GM21717 (cell line): ENCODE measurements at regions not wholly inside any gene's neighbourhood (a gene's known extent, or its start where the extent isn't known, plus 50 kb on each side); places are given as distances from the start of the nearest gene placed in this dataset.
"Not testable (repeated sequence)": the region's sequence is repeated elsewhere in the genome, so short reads cannot be mapped to it uniquely, and the experiment has no call there.

Experiments
- ATAC-seq: cut with Tn5 transposase; IDR thresholded peaks from one replicate; pipeline ENCODE4 v1.9.1; 2021; ENCODE audit warnings: mild to moderate bottlenecking, moderate library complexity; ENCODE audit not compliant: unreplicated experiment

- no peak for ATAC-seq
Measured at GRCh38 chr12:69027411-69027881, 94.5 kb upstream of the CPM start.

DNA sequence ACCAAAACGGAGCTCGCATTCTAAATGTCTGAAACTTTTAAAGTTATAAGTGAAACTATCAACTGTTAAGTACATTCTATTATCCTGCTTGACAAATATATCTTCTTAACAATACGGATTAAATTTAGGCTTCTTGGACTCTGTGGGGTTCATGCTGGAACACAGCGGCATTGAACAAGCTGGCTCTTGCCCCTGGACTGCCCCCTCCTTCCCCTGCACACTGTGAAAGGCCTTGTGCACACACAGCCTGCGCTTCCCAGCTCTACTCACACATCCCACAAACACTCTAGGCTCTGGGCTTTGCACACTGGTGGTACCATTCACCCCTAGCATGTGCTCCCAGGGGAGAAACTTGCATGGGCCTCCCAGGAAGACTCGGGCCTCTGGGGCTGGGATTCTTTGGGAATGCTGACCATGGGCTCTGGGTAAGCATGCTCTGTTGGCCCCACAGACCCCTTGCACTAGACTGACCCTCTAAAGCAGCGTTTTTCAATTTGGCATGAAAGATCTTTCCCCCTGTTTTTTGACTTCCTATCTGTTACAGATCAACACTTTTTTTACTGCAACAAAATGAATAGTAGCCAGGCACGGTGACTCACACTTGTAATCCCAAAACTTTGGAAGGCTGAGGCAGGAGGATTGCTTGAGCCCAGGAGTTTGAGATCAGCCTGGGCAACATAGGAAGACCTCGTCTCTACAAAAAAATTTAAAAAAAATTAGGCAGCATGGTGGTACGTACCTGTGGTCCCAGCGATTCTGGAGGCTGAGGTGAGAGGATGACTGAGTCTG lies 96.2 kb upstream of the CPM start:
- ATAC-seq = no peak

- ATAC-seq = no peak
Measured at GRCh38 chr12:69030321-69030720, 97.3 kb upstream of the CPM start.

DNA sequence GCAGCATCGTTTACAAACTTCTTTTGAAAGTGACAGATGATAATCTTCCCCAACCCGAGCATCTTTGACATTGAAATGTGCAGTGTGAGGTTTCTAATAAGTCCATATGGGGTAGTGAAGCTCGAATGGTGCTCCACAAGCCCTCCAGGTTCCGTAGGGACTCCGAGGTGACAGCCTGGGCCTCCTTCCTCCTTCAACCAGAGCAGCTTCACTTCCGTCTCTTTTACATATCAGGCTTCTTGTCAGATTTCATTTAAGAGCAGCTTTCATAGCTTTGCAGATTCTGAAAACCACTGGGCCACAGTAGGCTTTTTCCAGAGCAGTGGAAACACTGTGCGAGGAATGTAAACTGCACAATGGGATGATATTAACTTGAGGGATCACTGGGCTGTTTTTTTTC lies 103.6 kb upstream of the CPM start:
- no peak for ATAC-seq

DNA sequence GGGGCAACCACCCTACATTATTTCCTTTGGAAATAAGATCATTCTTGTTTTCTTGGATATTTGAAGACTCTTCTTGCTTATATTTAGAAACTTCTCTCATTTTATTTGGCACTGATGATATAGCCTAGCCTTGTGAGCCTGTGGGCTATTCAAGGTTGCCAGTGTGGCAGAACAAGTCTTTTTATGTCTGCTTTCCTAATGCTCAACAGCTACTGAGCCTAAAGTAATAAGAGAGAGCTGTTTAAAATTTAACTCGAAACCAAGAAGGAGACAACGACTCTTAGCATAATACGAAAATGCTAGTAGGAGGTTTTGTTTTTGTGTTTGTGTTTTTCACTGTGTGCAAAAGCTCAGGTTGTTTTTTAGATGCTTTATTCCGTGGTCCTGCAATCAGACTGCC lies 104.0 kb upstream of the CPM start:
- ATAC-seq = no peak

- ATAC-seq = no peak
Measured at GRCh38 chr12:69039911-69040310, 106.9 kb upstream of the CPM start.

GRCh38 chr12:69042557-69042956 lies 109.6 kb upstream of the CPM start:
- no peak for ATAC-seq

DNA sequence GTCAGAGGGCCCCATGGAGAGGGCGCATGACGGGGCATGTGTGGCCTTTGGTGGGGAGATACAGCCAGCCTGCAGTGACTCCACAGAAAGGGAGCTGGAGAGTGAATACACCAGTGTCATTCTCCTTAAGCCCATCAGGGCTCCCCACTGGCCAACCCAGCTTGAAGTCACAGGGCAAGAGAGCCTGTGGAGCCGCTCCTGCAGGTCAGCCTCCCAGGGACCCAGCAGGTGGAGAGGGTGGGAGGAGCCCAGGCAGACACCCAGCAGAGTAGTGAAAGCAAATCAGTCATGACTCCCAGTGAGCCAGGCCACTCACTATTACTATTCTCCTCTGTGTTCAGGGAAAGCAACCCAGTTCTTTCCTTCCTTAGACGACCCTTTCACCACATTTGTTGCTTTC lies 110.0 kb upstream of the CPM start:
- no peak for ATAC-seq

DNA sequence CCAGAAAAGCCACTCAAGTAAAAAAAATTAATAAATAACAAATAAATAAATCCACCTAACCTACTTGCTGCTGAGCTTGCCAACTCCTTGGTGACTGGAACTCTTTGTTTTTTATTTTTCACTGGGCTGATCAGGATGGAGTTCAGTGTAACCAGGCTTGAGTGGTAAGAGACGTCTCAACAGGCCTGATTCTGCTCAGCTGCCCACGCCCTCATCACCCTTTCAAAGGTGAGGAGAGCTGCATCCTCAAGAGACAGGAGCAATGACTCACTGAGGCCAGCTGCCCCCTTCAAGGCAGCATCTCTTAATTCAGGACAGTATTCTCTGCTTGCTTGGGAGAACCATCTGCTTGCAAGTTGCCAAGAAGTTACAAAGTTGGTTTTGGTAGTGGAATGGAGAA lies 111.9 kb upstream of the CPM start:
- ATAC-seq = no peak

- no peak for ATAC-seq
Measured at GRCh38 chr12:69045430-69045829, 112.5 kb upstream of the CPM start.

- no peak for ATAC-seq
Measured at GRCh38 chr12:69046363-69046762, 113.4 kb upstream of the CPM start.

- no peak for ATAC-seq
Measured at GRCh38 chr12:69046920-69047319, 113.9 kb upstream of the CPM start.

DNA sequence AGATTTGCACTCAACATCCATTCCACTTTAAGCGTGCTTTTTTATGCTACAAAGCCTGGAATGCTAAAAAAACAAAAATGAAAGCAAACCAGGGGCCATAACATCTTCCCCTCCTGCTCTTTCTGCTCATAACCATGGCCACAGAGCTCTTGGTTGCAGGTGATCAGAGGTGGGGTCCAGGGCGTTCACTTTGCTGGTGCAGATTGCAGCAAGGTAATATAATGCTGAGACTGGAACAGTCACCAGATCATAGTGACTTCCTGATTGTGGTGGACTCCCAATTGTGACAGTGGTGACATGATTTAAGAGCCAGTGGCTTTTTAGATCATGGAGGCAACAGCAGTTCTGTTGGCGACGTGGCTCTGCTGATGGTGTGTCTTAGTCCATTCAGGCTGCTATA lies 115.0 kb upstream of the CPM start:
- ATAC-seq = no peak

GRCh38 chr12:69049855-69050254 lies 116.9 kb upstream of the CPM start:
- not testable (repeated sequence) for ATAC-seq

- no peak for ATAC-seq
Measured at GRCh38 chr12:69052613-69053408, 119.8 kb upstream of the CPM start.

DNA sequence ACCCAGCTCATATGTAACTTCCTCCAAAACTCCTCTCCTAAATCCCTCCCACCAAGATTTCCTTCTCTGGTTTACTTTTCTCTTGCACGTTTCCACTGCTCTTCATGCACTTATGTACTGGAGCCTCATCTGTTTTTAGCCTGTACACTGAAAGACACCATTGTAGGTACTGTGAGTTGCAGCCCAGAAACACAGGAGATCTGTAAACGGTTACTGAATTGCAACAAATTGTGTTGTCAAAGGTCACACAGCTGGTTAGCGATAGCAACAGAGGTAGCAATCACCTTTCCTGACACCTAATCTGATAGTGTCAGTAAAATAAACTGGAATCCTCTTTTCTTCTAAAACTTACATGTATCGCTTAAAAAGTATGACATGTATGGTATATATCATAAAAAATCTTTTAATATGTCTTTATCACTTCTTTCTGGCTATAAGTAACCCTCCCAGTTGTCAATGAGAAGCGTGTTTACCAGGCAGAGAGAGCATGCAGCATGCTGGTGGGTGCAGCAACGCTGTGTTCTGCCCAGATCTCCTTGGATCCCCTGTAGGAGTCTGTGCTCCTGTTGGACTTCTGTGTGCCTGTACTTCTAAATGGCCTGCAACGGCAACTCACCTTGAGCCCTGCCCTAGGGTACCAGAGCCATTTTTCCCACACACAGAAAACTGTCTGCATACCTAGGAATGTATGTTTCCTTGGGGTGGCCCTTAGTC lies 121.5 kb upstream of the CPM start:
- no peak for ATAC-seq

GRCh38 chr12:69055280-69055679 lies 122.3 kb upstream of the CPM start:
- ATAC-seq = no peak

DNA sequence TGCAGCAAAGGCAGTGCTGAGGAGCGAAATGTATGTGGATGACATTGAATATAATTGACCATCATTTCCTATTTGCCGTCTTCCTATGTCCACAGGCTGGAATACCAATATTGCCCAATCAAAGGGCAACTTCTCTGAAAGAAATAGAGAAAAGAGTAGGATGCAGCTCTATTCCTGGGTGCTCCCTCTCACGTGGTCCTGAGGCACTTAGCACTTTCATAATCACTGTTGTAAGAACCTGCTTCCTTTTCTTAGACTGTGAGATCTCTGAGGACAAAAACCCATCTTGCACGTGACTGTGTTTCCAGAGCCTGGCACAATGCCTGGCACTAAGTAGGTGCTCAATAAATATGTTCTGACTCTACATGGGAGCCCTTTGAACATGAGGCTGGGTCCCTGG lies 122.7 kb upstream of the CPM start:
- ATAC-seq = no peak

- ATAC-seq = no peak
Measured at GRCh38 chr12:69056743-69057515, 124.0 kb upstream of the CPM start.

DNA sequence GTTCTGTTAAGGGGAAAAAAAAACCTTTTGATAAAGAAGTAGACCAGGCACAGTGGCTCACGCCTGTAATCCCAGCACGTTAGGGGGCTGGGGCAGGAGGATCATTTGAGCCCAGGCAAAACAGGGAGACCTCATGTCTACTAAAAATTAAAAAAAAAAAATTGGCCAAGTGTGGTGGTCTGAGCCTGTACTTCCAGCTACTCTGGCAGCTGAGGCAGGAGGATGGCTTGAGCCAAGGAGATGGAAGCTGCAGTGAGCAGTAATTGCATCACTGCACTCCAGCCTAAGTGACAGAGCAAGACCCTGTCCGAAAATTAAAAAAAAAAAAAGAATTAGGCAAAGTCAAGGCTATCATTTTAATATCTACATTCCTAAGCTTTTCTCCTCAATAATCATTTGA lies 124.8 kb upstream of the CPM start:
- no peak for ATAC-seq
